Left ventricle myocardium inferior (tissue), 1 donor: ENCODE measurements at regions not wholly inside any gene's neighbourhood (a gene's known extent, or its start where the extent isn't known, plus 50 kb on each side); places are given as distances from the start of the nearest gene placed in this dataset.

Experiments used
- DNase-seq: peaks from one replicate; pipeline ENCODE4 v3.0.0-alpha.2; 2020
- H3K27ac ChIP-seq: fragments of 200-600 bp; replicated peaks from 2 replicates; pipeline ENCODE4 v1.8.0; 2021
- H3K27me3 ChIP-seq: fragments of 200-600 bp; 2 replicates; pipeline ENCODE4 v1.8.0; 2021; ENCODE audit warnings: low read depth
- H3K36me3 ChIP-seq: fragments of 200-600 bp; 2 replicates; pipeline ENCODE4 v1.8.0; 2021
- H3K4me1 ChIP-seq: fragments of 200-600 bp; 2 replicates; pipeline ENCODE4 v1.8.0; 2021
- H3K4me3 ChIP-seq: fragments of 200-600 bp; 2 replicates; pipeline ENCODE4 v1.8.0; 2021; ENCODE audit warnings: mild to moderate bottlenecking, moderate library complexity
- H3K9me3 ChIP-seq: fragments of 200-600 bp; replicated peaks from 2 replicates; pipeline ENCODE4 v1.8.0; 2021
- intact Hi-C: fragments of 100-400 bp; cut with micrococcal nuclease; formaldehyde crosslinking; loops from one replicate; pipeline ENCODE4 v1.11.0; 2022
- TF ChIP-seq, protein P1 (sequence below): fragments of 200-600 bp; IDR thresholded peaks from 2 replicates; pipeline ENCODE4 v1.8.0; 2021; ENCODE audit warnings: antibody characterized with exemption, mild to moderate bottlenecking, borderline replicate concordance
- donor health status: DM: no; HTN: yes; CAD: no; lungs with severe emphysema.

GRCh38 chr7:124482229-124482628, 283.4 kb downstream of the GPR37 start:
- Histone ChIP-seq H3K4me3 (no peak overlapping the region), H3K27ac (no peak overlapping the region), H3K36me3 (no peaks in the 10 kb centered on the region), H3K4me1 (no peaks in the 10 kb centered on the region), H3K9me3 (no peaks in the 10 kb centered on the region), H3K27me3 (no peaks in the 10 kb centered on the region)
- TF ChIP-seq, protein P1, sequence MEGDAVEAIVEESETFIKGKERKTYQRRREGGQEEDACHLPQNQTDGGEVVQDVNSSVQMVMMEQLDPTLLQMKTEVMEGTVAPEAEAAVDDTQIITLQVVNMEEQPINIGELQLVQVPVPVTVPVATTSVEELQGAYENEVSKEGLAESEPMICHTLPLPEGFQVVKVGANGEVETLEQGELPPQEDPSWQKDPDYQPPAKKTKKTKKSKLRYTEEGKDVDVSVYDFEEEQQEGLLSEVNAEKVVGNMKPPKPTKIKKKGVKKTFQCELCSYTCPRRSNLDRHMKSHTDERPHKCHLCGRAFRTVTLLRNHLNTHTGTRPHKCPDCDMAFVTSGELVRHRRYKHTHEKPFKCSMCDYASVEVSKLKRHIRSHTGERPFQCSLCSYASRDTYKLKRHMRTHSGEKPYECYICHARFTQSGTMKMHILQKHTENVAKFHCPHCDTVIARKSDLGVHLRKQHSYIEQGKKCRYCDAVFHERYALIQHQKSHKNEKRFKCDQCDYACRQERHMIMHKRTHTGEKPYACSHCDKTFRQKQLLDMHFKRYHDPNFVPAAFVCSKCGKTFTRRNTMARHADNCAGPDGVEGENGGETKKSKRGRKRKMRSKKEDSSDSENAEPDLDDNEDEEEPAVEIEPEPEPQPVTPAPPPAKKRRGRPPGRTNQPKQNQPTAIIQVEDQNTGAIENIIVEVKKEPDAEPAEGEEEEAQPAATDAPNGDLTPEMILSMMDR = no peak
- DNase-seq = no peak
- intact Hi-C loops = no loop called here

DNA sequence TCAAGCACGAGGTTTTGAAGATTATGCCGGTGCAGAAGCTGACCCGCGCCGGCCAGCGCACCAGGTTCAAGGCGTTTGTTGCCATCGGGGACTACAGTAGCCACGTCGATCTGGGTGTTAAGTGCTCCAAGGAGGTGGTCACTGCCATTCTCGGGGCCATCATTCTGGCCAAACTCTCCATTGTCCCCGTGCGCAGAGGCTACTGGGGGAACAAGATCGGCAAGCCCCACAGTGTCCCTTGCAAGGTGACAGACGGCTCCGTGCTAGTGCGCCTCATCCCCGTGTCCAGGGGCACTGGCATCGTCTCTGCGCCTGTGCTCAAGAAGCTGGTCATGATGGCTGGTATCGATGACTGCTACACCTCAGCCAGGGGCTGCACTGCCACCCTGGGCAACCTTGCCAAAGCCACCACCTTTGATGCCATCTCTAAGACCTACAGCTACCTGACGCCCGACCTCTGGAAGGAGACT, 284.7 kb downstream of the GPR37 start:
- H3K27ac ChIP-seq = no peak overlapping the region
- intact Hi-C loops = no loop called here
- H3K27me3 ChIP-seq = no peaks in the 10 kb centered on the region
- no peaks in the 10 kb centered on the region for H3K9me3 ChIP-seq
- H3K4me3 ChIP-seq = no peak overlapping the region
- no peak for DNase-seq
- H3K36me3 ChIP-seq = no peaks in the 10 kb centered on the region
- TF ChIP-seq, protein P1 = no peak
- H3K4me1 ChIP-seq = no peaks in the 10 kb centered on the region

DNA sequence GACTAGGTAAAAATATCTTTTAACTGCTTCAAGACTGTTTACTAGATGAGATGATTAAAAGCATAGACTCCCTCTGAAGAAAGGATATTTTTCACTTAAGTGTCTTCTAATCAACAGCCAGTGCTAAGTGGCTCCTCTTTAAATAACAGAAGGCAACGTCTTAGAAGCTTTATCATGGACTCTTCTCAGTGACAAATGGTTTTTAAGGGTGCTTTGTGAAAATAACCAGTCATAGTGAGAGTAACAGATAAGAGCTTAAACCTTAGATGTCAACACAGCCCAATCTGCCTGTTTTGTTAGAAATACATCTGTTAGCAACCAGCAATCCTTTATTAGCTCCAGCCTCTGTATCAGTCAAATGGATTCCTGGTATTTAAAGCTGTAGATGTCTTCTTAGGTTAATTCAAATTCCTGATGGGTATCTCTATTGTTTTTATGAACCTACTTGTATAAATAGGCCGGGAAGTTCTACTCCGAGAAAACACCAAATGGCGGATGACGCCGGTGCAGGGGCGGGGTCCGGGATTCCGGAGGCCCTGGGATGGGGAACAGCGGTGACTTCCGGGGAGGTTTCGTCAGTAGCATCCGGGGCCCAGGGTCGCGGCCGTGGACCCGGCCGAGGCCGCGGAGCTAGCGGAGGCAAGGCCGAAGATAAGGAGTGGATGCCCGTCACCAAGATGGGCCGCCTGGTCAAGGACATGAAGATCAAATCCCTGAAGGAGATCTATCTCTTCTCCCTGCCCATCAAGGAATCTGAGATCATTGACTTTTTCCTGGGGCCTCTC, 285.4 kb downstream of the GPR37 start:
- no peak overlapping the region for H3K4me3 ChIP-seq
- H3K27ac ChIP-seq = no peak overlapping the region
- no peak for DNase-seq
- no peaks in the 10 kb centered on the region for H3K27me3 ChIP-seq
- no peaks in the 10 kb centered on the region for H3K4me1 ChIP-seq
- no peaks in the 10 kb centered on the region for H3K9me3 ChIP-seq
- no peaks in the 10 kb centered on the region for H3K36me3 ChIP-seq
- intact Hi-C loops = no loop called here
- TF ChIP-seq, protein P1 = no peak

- intact Hi-C loops = no loop called here
- no peaks in the 10 kb centered on the region for H3K36me3 ChIP-seq
Measured at GRCh38 chr7:124462249-124462648, 303.3 kb downstream of the GPR37 start.

GRCh38 chr7:124460555-124460954, 305.0 kb downstream of the GPR37 start:
- Histone ChIP-seq H3K27ac (no peak overlapping the region), H3K4me1 (no peaks in the 10 kb centered on the region), H3K36me3 (no peaks in the 10 kb centered on the region), H3K9me3 (peaks cover 4% of the 10 kb centered on the region), H3K27me3 (no peaks in the 10 kb centered on the region), H3K4me3 (no peak overlapping the region)
- DNase-seq = no peak
- intact Hi-C loops = no loop called here
- TF ChIP-seq, protein P1 = no peak

More at GRCh38 chr7:124462249-124462648, 303.3 kb downstream of the GPR37 start:
- Histone ChIP-seq H3K4me1 (no peaks in the 10 kb centered on the region), H3K27ac (no peak overlapping the region), H3K9me3 (peaks cover 4% of the 10 kb centered on the region), H3K4me3 (no peak overlapping the region), H3K27me3 (no peaks in the 10 kb centered on the region)
- TF ChIP-seq, protein P1 = no peak
- DNase-seq = no peak
